GM12891 (cell line): ENCODE measurements at regions not wholly inside any gene's neighbourhood (a gene's known extent, or its start where the extent isn't known, plus 50 kb on each side); places are given as distances from the start of the nearest gene placed in this dataset.
"Not testable (repeated sequence)": the region's sequence is repeated elsewhere in the genome, so short reads cannot be mapped to it uniquely, and the experiment has no call there.

Experiments used
- DNase-seq: peaks from one replicate; pipeline ENCODE4 v3.0.0; 2011; ENCODE audit warnings: low spot score; ENCODE audit not compliant: insufficient read length
- FAIRE-seq: peaks from 2 replicates; lab custom pipeline; 2011; peaks lifted over from hg19 to GRCh38; lab: Jason Lieb, UNC
- PAX5 ChIP-seq: IDR thresholded peaks from 2 replicates; pipeline ENCODE4 v1.6.1; 2011; ENCODE audit warnings: low read length, moderate library complexity, mild to moderate bottlenecking; ENCODE audit not compliant: insufficient read depth, severe bottlenecking
- POLR2A ChIP-seq: IDR thresholded peaks from 2 replicates; pipeline ENCODE4 v1.6.1; 2011; ENCODE audit warnings: low read depth, low read length, control low read depth
- POLR2AphosphoS5 ChIP-seq: IDR thresholded peaks from 2 replicates; pipeline ENCODE4 v1.6.1; 2011; ENCODE audit warnings: low read depth, low read length, control low read depth
- POU2F2 ChIP-seq: IDR thresholded peaks from 2 replicates; pipeline ENCODE4 v1.6.1; 2011; ENCODE audit warnings: low read depth, mild to moderate bottlenecking, control low read depth, low read length, moderate library complexity
- SPI1 ChIP-seq: IDR thresholded peaks from 2 replicates; pipeline ENCODE4 v1.6.1; 2011; ENCODE audit warnings: low read depth, low read length, control low read depth
- TAF1 ChIP-seq: IDR thresholded peaks from 2 replicates; pipeline ENCODE4 v1.6.1; 2011; ENCODE audit warnings: low read depth, low read length, control low read depth

DNA sequence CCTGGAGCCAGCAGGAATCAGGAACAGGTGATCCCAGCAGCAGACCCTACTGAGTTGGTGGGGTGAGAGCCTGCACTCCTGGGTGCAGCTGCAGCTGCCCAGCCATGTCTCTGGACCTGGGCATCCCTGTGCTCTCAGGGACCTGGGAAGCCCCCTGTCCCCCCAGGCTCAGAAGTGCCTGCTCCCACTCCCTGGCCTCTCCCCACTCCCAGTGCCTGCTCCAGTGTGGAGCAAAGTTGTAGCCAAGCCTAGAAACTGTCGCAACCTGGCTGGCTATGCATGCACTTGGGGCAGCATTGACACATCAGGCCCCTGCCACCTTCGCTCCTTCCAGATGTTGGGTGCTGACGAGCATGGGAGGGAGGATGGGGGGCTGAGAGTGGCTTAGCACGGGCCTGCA, 1124.7 kb upstream of the ACVR2A start:
- FAIRE-seq = no peak

DNA sequence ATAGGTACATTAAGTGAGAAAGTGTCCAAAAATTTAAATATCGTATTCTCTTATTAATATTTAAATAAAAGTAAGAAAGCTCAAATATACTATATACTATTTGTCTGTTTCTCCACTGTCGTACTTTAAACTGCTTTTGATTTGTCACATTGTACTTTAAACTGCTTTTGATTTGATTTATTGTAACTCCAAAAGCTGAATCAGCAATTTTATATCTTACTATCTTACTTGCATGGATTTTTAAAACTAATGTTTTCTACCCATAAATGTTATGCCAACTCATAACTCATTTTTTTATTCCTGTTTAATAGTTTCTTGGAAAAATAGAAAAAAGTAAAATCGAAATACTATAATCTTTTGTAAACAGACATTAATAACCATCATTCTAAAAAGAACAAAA, 1128.2 kb upstream of the ACVR2A start:
- no peak for FAIRE-seq
- TF ChIP-seq PAX5 = no peak
- no peak for DNase-seq

More for the DNA sequence above, 1124.7 kb upstream of the ACVR2A start:
- no peak for TF ChIP-seq POLR2AphosphoS5
- no peak for TF ChIP-seq SPI1
- no peak for TF ChIP-seq PAX5
- TF ChIP-seq TAF1 = no peak
- TF ChIP-seq POU2F2 = no peak
- TF ChIP-seq POLR2A = no peak
- DNase-seq = no peak

GRCh38 chr2:146709004-146709403, 1135.8 kb upstream of the ACVR2A start:
- FAIRE-seq (no peak), DNase-seq (no peak)
- TF ChIP-seq POLR2A (no peak), POU2F2 (no peak), TAF1 (no peak), PAX5 (no peak), POLR2AphosphoS5 (no peak), SPI1 (no peak)

GRCh38 chr2:146701183-146701582, 1143.6 kb upstream of the ACVR2A start:
- no peak for TF ChIP-seq TAF1
- no peak for TF ChIP-seq POLR2A
- no peak for TF ChIP-seq SPI1
- no peak for TF ChIP-seq PAX5
- no peak for TF ChIP-seq POU2F2
- TF ChIP-seq POLR2AphosphoS5 = no peak
- DNase-seq (no peak), FAIRE-seq (no peak)

DNA sequence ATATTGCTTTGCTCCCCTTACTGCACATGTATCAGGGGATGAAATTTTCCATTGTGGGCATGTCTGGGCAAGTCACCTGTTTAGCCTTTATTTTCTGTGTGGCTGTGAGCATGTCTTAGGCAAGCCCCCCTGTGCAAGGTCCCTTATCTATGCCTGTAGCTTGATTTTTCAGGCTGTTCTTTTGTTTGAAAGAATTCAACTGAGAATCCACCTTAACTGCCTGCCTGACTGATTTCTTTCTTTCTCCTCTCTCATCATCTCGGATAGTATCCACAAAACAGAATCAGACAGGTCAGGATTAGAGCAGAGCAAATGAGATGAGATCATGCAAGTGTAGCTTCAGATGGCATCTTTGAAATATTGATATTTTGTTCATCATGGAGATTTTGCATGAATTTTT, 1147.5 kb upstream of the ACVR2A start:
- FAIRE-seq (no peak), DNase-seq (no peak)
- no peak for TF ChIP-seq TAF1
- no peak for TF ChIP-seq PAX5
- TF ChIP-seq POU2F2 = no peak
- TF ChIP-seq POLR2AphosphoS5 = no peak
- no peak for TF ChIP-seq POLR2A
- TF ChIP-seq SPI1 = no peak

DNA sequence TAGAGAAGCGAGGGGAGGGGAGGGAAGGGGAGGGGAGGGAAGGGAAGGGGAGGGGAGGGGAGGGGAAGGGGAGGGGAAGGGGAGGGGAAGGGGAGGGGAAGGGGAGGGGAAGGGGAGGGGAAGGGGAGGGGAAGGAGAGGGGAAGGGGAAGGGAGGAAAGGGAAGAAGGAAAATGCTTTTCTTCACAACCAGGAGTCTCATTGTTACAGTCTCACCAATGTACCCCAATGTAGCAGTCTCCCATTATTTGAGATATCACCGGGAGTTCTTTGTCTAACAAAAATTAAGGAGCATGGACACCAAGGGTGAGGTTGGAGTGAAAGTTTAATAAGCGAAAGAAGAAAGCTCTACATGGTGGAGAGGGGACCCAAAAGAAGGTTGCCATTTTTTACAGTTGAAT, 1148.0 kb upstream of the ACVR2A start:
- FAIRE-seq = not testable (repeated sequence)

GRCh38 chr2:146681991-146682390, 1162.8 kb upstream of the ACVR2A start:
- DNase-seq (no peak), FAIRE-seq (no peak)
- TF ChIP-seq SPI1 = no peak
- TF ChIP-seq POU2F2 = no peak
- TF ChIP-seq POLR2AphosphoS5 = no peak
- no peak for TF ChIP-seq POLR2A
- no peak for TF ChIP-seq PAX5
- no peak for TF ChIP-seq TAF1

More for the DNA sequence above, 1148.0 kb upstream of the ACVR2A start:
- DNase-seq = not testable (repeated sequence)

DNA sequence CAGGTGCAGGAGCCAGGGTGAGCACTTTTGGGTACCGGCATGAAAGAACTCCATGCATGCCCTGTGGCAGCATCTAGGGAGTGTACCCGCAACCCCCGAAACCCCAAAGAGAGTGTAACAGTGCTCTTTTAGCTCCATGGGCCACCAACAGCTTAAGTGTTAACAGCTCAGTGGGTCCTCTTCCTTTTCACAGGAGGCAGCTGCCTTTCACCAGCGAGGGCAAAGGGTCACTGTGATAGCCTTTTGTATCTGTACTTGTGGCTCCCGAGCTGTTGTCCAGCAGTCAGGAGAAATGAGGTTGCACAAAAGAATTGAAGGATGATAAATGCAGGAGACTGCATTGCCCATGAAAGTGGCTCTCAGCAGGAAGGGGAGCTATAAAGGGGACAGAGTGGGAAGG, 1166.3 kb upstream of the ACVR2A start:
- TF ChIP-seq TAF1 (no peak), SPI1 (no peak), PAX5 (no peak), POU2F2 (no peak), POLR2A (no peak), POLR2AphosphoS5 (no peak)
- DNase-seq (no peak), FAIRE-seq (no peak)

- FAIRE-seq (no peak), DNase-seq (no peak)
- TF ChIP-seq SPI1 (no peak), TAF1 (no peak), POU2F2 (no peak)
These were observed 1167.5 kb upstream of the ACVR2A start for GRCh38 chr2:146677280-146677679.

GRCh38 chr2:146669735-146670134, 1175.1 kb upstream of the ACVR2A start:
- DNase-seq (no peak), FAIRE-seq (no peak)
- TF ChIP-seq SPI1 (no peak), POLR2A (no peak), POU2F2 (no peak), POLR2AphosphoS5 (no peak), PAX5 (no peak), TAF1 (no peak)

- no peak for DNase-seq
- TF ChIP-seq POU2F2 (no peak), POLR2AphosphoS5 (no peak), SPI1 (no peak), PAX5 (no peak), TAF1 (no peak), POLR2A (no peak)
- FAIRE-seq = no peak
These were observed 1178.5 kb upstream of the ACVR2A start for GRCh38 chr2:146666340-146666739.
